Ishikawa (cell line): ENCODE measurements at regions not wholly inside any gene's neighbourhood (a gene's known extent, or its start where the extent isn't known, plus 50 kb on each side); places are given as distances from the start of the nearest gene placed in this dataset.
A peak's percentile ranks its signal among the peaks of the same experiment; 100 is the strongest.

ENCODE experiments used
- CEBPB ChIP-seq: IDR thresholded peaks from 2 replicates; pipeline ENCODE4 v1.6.1; 2012
- CREB1 ChIP-seq: IDR thresholded peaks from 2 replicates; pipeline ENCODE4 v1.6.1; 2012; ENCODE audit warnings: low read depth
- EGR1 ChIP-seq: IDR thresholded peaks from 2 replicates; pipeline ENCODE4 v1.6.1; 2012
- EP300 ChIP-seq: IDR thresholded peaks from 2 replicates; pipeline ENCODE4 v1.6.1; 2012; ENCODE audit warnings: borderline replicate concordance
- FOXM1 ChIP-seq: IDR thresholded peaks from 2 replicates; pipeline ENCODE4 v1.6.1; 2012; ENCODE audit warnings: low read depth, borderline replicate concordance
- MAX ChIP-seq: IDR thresholded peaks from 2 replicates; pipeline ENCODE4 v1.6.1; 2012
- NFIC ChIP-seq: IDR thresholded peaks from 2 replicates; pipeline ENCODE4 v1.6.1; 2012
- RAD21 ChIP-seq: IDR thresholded peaks from 2 replicates; pipeline ENCODE4 v1.6.1; 2012; ENCODE audit warnings: low read depth
- REST ChIP-seq: IDR thresholded peaks from 2 replicates; pipeline ENCODE4 v1.6.1; 2012; ENCODE audit warnings: low read depth, mild to moderate bottlenecking
- TAF1 ChIP-seq: IDR thresholded peaks from 2 replicates; pipeline ENCODE4 v1.6.1; 2012; ENCODE audit warnings: low read depth, mild to moderate bottlenecking
- TCF12 ChIP-seq: IDR thresholded peaks from 2 replicates; pipeline ENCODE4 v1.6.1; 2012; ENCODE audit warnings: low read depth
- TEAD4 ChIP-seq: IDR thresholded peaks from 2 replicates; pipeline ENCODE4 v1.6.1; 2012
- USF1 ChIP-seq: IDR thresholded peaks from 2 replicates; pipeline ENCODE4 v1.6.1; 2012
- YY1 ChIP-seq: IDR thresholded peaks from 2 replicates; pipeline ENCODE4 v1.6.1; 2012; ENCODE audit warnings: low read depth
- ZBTB7A ChIP-seq: IDR thresholded peaks from 2 replicates; pipeline ENCODE4 v1.6.1; 2012; ENCODE audit warnings: low read depth

- no peak for TF ChIP-seq TCF12
- no peak for TF ChIP-seq CEBPB
- TF ChIP-seq TAF1, result no peak
- no peak for TF ChIP-seq FOXM1
Observed at GRCh38 chr21:16322454-16322853, 592.7 kb downstream of the USP25 start.

- no peak for TF ChIP-seq MAX
- no peak for TF ChIP-seq TAF1
- no peak for TF ChIP-seq YY1
- TF ChIP-seq NFIC, result no peak
- no peak for TF ChIP-seq TCF12
- TF ChIP-seq REST, result no peak
- no peak for TF ChIP-seq USF1
- no peak for TF ChIP-seq ZBTB7A
- TF ChIP-seq FOXM1, result no peak
- TF ChIP-seq EGR1, result no peak
Observed at GRCh38 chr21:16323596-16323995, 593.8 kb downstream of the USP25 start.

- no peak for TF ChIP-seq RAD21
Observed at GRCh38 chr21:16324630-16325029, 594.8 kb downstream of the USP25 start.

- TF ChIP-seq TEAD4 (no peak), RAD21 (peak; percentile 80)
Observed at GRCh38 chr21:16330082-16330907, 600.5 kb downstream of the USP25 start.

GRCh38 chr21:16330908-16331268 lies 601.1 kb downstream of the USP25 start:
- TF ChIP-seq EGR1, result no peak
- no peak for TF ChIP-seq YY1
- TF ChIP-seq TEAD4, result no peak

GRCh38 chr21:16337266-16337665 lies 607.5 kb downstream of the USP25 start:
- TF ChIP-seq TEAD4 (no peak), USF1 (no peak), CEBPB (no peak), YY1 (no peak), TAF1 (no peak), FOXM1 (no peak), MAX (no peak), ZBTB7A (no peak), EP300 (no peak)

GRCh38 chr21:16342932-16343331 lies 613.1 kb downstream of the USP25 start:
- TF ChIP-seq CREB1, result no peak
- no peak for TF ChIP-seq EP300
- TF ChIP-seq TCF12, result no peak
- no peak for TF ChIP-seq EGR1
- no peak for TF ChIP-seq TEAD4
- TF ChIP-seq CEBPB, result no peak
- TF ChIP-seq USF1, result no peak
- no peak for TF ChIP-seq MAX
- TF ChIP-seq RAD21, result no peak
- TF ChIP-seq NFIC, result no peak
- no peak for TF ChIP-seq YY1
- no peak for TF ChIP-seq FOXM1
- TF ChIP-seq ZBTB7A, result no peak
- TF ChIP-seq REST, result no peak
- TF ChIP-seq TAF1, result no peak
